ENCODE measurements at regions not wholly inside any gene's neighbourhood (a gene's known extent, or its start where the extent isn't known, plus 50 kb on each side); places are given as distances from the start of the nearest gene placed in this dataset.

- TF ChIP-seq, protein P1, sequence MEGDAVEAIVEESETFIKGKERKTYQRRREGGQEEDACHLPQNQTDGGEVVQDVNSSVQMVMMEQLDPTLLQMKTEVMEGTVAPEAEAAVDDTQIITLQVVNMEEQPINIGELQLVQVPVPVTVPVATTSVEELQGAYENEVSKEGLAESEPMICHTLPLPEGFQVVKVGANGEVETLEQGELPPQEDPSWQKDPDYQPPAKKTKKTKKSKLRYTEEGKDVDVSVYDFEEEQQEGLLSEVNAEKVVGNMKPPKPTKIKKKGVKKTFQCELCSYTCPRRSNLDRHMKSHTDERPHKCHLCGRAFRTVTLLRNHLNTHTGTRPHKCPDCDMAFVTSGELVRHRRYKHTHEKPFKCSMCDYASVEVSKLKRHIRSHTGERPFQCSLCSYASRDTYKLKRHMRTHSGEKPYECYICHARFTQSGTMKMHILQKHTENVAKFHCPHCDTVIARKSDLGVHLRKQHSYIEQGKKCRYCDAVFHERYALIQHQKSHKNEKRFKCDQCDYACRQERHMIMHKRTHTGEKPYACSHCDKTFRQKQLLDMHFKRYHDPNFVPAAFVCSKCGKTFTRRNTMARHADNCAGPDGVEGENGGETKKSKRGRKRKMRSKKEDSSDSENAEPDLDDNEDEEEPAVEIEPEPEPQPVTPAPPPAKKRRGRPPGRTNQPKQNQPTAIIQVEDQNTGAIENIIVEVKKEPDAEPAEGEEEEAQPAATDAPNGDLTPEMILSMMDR (IDR thresholded peaks at IDR 0.05): no peak
- no peak for TF ChIP-seq ZFX (IDR thresholded peaks at IDR 0.05; ENCODE audit: borderline replicate concordance)
These were observed 1236.0 kb downstream of the MAT2B start for GRCh38 chr5:164741376-164741775.
